GM12864 (cell line): ENCODE measurements at regions not wholly inside any gene's neighbourhood (a gene's known extent, or its start where the extent isn't known, plus 50 kb on each side); places are given as distances from the start of the nearest gene placed in this dataset.

ENCODE experiments used
- DNase-seq: peaks from one replicate; pipeline ENCODE4 v3.0.0-alpha.2; 2011; ENCODE audit warnings: low read depth
- H3K4me3 ChIP-seq: 2 replicates; pipeline ENCODE4 v1.5.1; 2011; ENCODE audit warnings: mild to moderate bottlenecking, low read depth, low read length, control low read depth
- TF ChIP-seq, protein P1 (sequence below): IDR thresholded peaks from 2 replicates; pipeline ENCODE4 v1.5.1; 2011; ENCODE audit warnings: low read depth, mild to moderate bottlenecking, moderate library complexity, low read length, control low read depth, inconsistent platforms; ENCODE audit errors: missing control alignments

DNA sequence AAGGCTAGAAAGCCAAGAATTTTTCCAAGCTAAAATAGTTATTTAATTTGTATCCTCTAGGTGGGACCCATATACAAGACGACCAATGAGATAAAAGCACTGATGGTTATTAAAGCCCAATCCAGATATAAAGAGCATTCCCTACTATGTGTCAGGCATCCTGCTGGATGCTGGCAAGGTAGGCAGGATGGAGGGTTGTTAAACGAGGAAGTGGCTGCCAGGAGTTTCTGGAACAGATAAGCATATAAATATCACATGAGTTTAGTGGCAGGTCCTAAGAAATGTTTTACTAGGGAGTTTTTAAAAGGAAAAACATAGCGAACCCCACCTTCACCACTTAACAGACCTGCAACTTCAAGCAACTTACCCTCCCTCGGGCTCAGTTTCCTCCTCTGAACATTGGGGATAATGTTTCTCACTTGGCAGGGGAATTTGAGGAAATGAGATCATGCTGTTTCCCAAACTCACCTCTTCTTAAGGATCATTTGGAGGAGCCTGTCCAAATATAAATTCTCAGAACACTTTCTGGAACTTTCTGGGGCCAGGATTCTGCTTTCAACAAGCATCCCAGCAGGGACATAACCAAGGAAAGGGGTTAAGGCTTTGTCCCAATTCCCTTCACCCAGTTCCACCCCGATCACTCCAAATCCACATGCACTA is 94.3 kb upstream of the LDB2 start:
- no peak for DNase-seq
- no peak overlapping the region for H3K4me3 ChIP-seq
- TF ChIP-seq, protein P1, sequence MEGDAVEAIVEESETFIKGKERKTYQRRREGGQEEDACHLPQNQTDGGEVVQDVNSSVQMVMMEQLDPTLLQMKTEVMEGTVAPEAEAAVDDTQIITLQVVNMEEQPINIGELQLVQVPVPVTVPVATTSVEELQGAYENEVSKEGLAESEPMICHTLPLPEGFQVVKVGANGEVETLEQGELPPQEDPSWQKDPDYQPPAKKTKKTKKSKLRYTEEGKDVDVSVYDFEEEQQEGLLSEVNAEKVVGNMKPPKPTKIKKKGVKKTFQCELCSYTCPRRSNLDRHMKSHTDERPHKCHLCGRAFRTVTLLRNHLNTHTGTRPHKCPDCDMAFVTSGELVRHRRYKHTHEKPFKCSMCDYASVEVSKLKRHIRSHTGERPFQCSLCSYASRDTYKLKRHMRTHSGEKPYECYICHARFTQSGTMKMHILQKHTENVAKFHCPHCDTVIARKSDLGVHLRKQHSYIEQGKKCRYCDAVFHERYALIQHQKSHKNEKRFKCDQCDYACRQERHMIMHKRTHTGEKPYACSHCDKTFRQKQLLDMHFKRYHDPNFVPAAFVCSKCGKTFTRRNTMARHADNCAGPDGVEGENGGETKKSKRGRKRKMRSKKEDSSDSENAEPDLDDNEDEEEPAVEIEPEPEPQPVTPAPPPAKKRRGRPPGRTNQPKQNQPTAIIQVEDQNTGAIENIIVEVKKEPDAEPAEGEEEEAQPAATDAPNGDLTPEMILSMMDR: no peak

DNA sequence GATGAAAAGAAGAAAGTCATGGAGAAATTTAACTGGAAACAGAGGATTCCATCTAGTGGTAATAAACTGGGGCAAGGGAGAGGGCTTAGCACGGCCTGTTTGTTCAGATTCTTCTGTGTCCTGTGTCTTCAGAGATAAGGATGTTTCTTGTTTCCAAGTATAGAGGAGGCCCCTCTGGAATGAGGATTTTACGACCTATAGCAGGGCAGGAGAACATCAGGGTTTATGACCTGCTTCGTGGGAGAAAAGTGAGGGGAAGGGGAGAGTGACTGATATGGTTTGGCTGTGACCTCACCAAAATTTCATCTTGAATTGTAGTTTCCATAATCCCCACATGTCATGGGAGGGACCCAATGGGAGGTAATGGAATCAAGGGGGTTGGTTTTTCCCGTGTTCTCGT is 93.0 kb upstream of the LDB2 start:
- no peak overlapping the region for H3K4me3 ChIP-seq
- TF ChIP-seq, protein P1: no peak
- no peak for DNase-seq

DNA sequence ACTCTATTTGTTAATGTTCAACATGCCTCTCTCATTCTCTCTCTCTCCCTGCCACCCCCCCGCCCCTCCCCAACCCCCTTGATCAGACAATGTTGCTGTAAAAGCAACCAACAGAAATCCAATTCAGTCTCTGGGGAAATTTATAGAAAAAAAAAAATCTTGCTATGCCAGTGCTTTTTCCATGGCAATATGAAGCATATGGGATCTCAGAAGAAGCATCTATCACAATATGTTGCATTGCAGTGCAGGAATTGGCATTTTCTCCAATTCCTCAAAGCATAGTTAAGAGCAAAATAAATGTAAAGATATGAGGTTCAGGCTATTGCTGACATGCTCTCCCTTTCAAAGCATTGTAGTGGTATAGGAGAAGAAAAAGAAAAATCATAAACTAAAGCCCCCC is 90.9 kb upstream of the LDB2 start:
- TF ChIP-seq, protein P1: no peak
- no peak overlapping the region for H3K4me3 ChIP-seq
- no peak for DNase-seq

DNA sequence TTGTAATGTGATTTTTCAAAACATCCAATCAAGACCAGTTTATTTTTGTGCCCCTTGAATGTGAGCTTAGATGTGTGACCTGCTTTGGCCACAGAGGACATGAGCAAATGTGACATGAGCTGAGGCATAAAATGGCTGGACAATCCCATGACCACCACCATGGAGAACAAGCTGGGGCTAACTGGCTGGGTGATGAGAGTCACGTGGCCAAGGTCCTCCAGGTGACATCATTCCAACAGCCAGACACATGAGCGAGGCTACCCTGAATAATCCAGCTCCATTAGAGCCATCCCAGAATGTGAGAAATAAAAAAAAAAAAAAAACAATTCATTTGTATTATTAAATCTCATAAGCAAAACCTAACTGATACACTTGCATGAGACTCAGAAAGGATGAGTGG is 90.4 kb upstream of the LDB2 start:
- TF ChIP-seq, protein P1: no peak
- DNase-seq: no peak
- no peak overlapping the region for H3K4me3 ChIP-seq

DNA sequence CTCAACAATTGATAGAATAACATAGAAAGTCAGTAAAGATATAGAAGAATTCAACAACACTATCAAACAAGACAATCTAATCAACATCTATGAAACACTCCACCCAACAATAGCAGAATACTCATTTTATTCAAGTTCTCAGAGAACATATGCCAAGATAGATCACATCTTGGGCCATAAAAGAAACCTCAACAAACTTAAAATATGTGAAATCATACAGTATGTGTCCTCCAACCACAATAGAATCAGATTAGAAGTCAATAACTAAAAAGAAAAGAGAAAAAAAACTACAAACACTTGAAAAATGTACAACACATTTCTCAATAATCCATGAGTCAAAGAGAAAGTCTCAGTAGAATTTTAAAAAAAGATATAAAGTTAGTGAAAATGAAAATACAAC is 78.6 kb upstream of the LDB2 start:
- DNase-seq: no peak

DNA sequence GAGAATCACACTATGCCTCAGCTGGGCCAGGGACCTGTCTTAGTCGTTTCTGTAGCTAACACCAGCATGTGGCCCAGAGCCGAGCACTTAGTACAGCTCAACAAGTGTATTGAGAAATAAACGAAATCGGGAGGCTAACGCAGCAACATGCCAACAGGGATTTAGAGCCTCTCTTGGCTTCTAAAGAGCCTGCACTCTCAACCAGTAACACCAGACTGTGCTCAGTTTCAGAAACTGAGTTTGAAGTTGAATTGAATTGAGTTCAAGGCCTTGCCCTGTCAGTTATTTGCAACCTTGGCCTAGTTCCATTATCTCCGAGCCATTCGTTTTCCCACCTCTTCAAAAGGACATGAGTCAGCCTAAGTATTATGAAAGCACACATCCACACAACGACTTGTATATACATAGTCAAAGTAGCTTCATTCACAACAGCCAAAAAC is 71.3 kb upstream of the LDB2 start:
- H3K4me3 ChIP-seq: no peak overlapping the region
- TF ChIP-seq, protein P1: no peak
- DNase-seq: no peak

More for the DNA sequence above, 78.6 kb upstream of the LDB2 start:
- no peak overlapping the region for H3K4me3 ChIP-seq
- TF ChIP-seq, protein P1: no peak

DNA sequence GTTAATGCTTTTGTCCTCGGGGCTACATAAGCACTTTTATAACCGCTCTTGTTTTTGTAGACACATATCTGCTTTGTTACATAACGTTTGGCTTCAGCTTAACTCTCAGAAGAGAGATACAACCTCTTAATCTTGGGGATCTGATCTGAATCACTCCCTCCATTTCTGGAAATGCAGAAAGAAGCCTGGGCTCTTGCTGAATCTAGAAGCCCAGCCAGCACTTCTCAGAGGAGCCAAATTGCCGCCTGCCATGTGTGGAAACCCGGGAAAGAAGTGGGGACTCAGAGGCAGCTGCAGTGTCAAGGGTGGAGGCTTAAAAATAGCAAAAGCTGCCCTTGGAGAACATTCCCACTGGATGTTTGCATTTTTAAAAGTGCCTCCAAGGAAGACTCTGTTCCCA is 69.3 kb upstream of the LDB2 start:
- TF ChIP-seq, protein P1: no peak

More for the DNA sequence above, 69.3 kb upstream of the LDB2 start:
- no peak overlapping the region for H3K4me3 ChIP-seq
- no peak for DNase-seq
